HPDE6-E6E7 (cell line): ENCODE measurements at regions not wholly inside any gene's neighbourhood (a gene's known extent, or its start where the extent isn't known, plus 50 kb on each side); places are given as distances from the start of the nearest gene placed in this dataset.
"Not testable (repeated sequence)": the region's sequence is repeated elsewhere in the genome, so short reads cannot be mapped to it uniquely, and the experiment has no call there.

Experiments used
- DNase-seq: peaks from one replicate; pipeline ENCODE4 v3.0.0; 2011; ENCODE audit warnings: missing footprints; ENCODE audit errors: extremely low spot score

GRCh38 chr5:10017786-10018185, 231.9 kb downstream of the ATPSCKMT start:
- no peak for DNase-seq

DNA sequence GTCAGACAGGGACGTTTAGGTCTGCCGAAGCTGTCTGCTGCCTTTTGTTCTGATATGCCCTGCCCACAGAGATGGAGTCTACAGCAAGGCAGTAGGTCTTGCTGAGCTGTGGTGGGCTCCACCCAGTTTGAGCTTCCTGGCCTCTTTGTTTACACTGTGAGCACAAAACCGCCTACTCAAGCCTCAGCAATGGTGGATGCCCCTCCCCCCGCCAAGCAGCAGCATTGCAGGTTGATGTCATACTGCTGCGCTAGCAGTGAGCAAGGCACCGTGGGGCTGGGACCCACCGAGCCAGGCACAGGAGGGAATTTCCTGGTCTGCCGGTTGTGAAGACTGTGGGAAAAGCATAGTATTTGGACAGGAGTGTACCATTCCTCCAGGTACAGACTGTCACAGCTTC, 233.1 kb downstream of the ATPSCKMT start:
- not testable (repeated sequence) for DNase-seq

DNA sequence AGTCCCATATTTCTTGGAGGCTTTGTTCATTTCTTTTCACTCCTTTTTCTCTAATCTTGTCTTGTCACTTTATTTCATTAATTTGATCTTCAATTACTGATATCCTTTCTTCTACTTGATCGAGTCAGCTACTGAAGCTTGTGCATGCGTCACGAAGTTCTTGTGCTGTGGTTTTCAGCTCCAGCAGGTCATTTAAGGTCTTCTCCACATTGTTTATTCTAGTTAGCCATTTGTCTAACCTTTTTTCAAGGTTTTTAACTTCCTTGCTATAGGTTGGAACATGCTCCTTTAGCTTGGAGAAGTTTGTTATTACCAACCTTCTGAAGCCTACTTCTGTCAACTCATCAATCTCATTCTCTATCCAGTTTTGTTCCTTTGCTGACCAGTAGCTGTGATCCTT, 234.0 kb downstream of the ATPSCKMT start:
- DNase-seq, result not testable (repeated sequence)

- DNase-seq, result no peak
These were observed 239.9 kb downstream of the ATPSCKMT start for GRCh38 chr5:10009802-10010201.

- DNase-seq, result no peak
These were observed 262.6 kb downstream of the ATPSCKMT start for GRCh38 chr5:9987101-9987500.

GRCh38 chr5:9977070-9977469, 272.6 kb downstream of the ATPSCKMT start:
- DNase-seq, result no peak

GRCh38 chr5:9976621-9977020, 273.1 kb downstream of the ATPSCKMT start:
- DNase-seq, result no peak

DNA sequence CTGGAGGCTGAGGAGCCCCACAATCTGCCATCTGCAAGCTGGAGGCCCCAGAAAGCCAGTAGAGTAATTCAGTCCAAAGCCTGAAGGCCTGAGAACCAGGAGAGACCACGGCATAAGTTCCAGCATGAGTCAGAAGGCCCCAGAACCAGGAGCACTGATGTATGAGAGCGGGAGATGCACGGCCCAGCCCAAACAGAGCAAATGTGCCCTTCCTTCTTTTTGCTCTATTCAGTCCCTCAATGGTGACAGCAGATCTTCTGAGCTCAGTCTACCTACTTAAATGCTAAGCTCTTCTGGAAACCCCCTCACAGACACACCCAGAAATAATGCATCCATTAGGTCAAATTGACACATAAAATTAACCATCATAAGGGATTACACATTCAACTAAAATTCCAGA, 277.6 kb downstream of the ATPSCKMT start:
- no peak for DNase-seq

DNA sequence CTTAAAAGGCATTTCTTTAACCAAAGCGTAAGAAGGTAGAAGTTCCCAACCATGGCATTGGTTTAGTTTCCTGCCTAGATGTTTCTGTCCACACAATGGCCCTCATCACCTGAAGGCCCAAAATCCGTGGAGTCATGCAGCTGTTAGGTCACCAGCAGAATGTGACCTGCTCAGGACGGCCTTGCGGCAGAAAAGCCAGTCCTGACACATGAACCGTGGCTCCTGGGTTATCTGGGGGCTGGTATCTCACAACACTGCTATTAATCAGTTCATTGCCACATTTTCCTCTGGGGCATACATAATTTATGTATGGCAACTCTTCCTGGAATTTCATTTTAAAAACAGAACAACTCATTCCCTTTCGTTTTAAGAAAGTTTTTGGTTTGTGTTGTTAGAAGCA, 278.4 kb downstream of the ATPSCKMT start:
- DNase-seq, result no peak

- DNase-seq, result no peak
These were observed 290.8 kb downstream of the ATPSCKMT start for GRCh38 chr5:9958914-9959313.

GRCh38 chr5:9957214-9957613, 292.5 kb downstream of the ATPSCKMT start:
- no peak for DNase-seq

DNA sequence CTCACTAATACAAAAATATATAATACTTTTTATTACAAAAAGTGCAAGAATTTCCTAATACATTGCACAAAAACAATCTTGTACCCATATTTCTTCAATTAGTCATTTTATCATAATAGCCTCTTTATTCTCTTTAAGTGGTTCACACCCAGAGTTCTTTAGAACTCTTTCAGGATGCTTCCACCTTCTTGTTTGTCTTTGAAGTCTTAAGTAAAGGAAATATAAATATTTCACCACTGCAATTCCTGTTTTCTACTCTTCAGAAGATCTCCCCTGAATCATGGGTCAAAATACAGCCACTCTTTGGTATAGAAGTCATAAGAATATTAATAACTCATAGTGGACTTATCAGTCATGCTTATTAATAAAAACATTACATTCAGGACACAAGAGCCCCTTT, 293.0 kb downstream of the ATPSCKMT start:
- DNase-seq, result no peak

DNA sequence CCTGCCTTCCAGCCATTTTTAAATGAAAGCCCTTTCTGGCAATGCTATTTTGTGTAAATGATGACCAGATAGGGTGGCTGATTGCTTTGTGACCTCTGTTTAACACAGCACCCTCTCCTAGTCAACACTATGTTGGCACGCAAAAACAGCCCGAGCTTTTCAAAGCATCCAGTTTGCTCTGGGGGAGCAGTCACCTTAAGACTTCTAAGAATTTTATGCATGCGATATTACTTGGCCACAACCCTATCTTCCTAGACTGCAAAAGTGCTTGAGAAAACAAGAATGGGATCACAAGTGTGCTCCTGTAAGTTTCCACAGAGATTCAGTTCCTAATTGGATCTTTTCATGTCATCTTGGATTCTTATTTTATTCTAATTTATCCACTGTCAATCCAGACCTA, 294.1 kb downstream of the ATPSCKMT start:
- no peak for DNase-seq

- DNase-seq, result no peak
These were observed 294.8 kb downstream of the ATPSCKMT start for GRCh38 chr5:9954869-9955268.

DNA sequence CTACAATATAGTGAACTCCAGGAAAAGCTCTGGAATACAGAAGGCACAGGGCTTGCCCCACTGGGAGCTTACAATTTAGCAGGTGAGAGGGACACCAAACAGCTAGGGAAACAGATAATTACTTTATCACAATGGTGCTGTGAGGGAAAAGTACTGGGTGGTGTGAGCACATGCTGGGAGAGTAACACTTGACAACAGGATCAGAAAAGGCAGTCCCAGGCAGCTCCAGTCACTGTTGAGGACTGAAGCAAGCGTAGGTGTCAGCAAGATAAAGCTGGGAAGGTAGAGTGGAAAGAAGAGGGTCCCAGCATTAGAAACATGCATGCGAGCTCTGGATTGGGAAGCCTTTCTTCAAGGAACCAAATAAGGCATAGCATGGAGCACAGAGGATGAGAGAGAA, 296.0 kb downstream of the ATPSCKMT start:
- DNase-seq, result no peak

DNA sequence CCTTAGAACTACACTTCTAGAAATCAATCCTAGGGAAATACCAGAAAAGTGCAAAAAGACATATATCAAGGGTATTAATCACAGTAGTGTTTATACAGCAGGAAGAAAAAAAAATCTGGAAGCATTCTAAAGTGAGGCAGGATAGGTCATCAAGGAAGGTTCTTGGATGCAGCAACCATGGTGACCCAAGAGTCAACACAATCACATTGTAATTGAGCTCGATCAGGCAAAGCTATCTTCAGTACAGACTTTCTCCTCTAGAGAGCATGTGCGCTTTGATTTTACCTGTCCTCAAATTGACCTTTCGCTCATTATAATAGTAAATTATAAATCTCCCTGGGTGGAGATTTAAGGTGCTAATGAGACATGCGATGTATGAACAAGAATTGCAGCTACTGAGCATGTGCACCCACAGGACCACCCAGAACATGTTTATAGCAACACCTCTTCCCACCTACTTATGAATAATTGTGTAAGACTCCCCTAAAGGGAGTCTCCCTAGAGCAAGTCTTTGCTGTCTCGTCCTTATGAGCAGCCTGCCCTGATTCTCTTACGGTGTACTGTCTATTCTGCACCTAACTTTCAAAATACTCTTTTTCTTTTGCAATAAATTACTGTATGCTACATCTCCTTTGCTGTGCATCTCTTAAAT, 297.7 kb downstream of the ATPSCKMT start:
- no peak for DNase-seq

- DNase-seq, result no peak
These were observed 301.7 kb downstream of the ATPSCKMT start for GRCh38 chr5:9947944-9948343.

- peak; percentile 36 for DNase-seq
These were observed 302.4 kb downstream of the ATPSCKMT start for GRCh38 chr5:9947225-9947714.

GRCh38 chr5:9932770-9933169, 302.6 kb upstream of the TAS2R1 start:
- DNase-seq, result no peak

DNA sequence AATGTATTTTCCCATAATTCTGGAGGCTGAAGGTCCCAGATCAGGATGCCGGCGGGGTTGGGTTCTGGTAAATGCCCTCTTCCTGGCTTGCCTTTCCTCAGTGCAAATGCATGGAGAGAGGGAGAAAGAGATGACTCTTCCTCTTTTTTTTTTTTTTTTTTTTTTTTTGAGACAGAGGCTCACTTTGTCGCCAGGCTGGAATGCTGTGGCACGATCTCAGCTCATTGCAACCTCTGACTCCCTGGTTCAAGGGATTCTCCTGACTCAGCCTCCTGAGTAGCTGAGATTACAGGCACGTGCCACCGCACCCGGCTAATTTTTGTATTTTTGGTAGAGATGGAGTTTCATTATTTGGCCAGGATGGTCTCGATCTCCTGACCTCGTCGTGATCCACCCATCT, 300.0 kb upstream of the TAS2R1 start:
- no peak for DNase-seq

DNA sequence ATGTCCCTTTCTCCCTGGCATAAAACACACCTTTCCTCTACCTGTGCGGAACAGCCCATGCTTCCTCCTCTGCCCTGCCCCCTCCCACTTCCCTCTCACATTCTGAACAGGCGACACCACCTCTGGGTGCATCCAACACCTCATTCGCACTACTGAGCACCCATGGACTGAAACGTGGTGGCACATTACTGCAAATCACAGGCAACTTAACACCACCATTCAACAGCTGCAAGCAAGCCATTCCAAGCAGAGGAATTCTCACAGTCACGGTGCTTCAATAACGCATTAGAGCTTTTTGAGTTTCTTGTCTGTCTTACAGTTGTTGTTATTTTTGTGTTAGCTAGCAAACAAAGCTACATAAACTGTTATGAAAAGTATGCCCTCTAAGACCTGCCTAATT, 298.2 kb upstream of the TAS2R1 start:
- no peak for DNase-seq

GRCh38 chr5:9927521-9927997, 297.4 kb upstream of the TAS2R1 start:
- DNase-seq, result peak; percentile 43

DNA sequence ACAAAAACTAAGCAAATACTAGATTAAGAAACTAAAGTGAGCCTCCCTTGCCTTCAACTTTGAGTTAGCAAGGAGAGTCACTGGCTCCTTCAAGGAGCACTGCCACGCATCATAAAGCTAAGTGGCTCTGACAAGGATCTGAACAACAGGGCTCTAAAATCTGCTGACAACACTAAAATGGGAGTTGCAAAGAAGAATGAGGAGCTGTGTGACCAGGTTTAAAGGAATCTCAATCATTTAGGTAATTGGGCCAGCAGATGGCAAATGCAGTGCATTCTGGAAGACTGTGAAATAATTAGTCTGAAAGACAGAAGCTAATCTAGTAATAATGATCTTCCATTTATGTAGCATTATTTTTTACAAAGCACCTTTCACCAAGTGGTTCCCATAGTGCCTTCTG, 297.0 kb upstream of the TAS2R1 start:
- no peak for DNase-seq

DNA sequence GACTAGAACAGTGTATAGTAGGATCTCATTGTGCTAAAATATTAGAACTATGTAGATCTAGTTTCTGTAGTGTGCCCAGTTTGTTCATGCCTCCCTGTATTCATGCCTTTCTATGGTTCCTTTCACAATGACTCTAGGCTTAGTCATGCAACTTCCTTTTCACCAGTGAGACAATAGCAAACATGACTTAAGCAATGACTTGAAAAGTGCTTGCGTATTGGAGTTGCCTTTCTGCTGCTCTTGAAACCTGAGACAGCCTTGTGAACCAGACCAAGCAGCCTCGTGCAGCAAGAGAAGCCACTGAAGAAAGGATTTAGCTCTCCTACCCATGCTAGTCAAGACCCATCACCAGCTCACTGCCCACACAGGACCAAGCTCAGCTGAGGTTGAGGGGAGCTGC, 294.5 kb upstream of the TAS2R1 start:
- peak; percentile 86 for DNase-seq
